HG03280 (cell line): ENCODE measurements at regions not wholly inside any gene's neighbourhood (a gene's known extent, or its start where the extent isn't known, plus 50 kb on each side); places are given as distances from the start of the nearest gene placed in this dataset.
A peak's percentile ranks its signal among the peaks of the same experiment; 100 is the strongest.

Source experiments
- ATAC-seq: cut with Tn5 transposase; IDR thresholded peaks from one replicate; pipeline ENCODE4 v1.9.1; 2021; ENCODE audit warnings: mild to moderate bottlenecking, moderate library complexity; ENCODE audit not compliant: unreplicated experiment

DNA sequence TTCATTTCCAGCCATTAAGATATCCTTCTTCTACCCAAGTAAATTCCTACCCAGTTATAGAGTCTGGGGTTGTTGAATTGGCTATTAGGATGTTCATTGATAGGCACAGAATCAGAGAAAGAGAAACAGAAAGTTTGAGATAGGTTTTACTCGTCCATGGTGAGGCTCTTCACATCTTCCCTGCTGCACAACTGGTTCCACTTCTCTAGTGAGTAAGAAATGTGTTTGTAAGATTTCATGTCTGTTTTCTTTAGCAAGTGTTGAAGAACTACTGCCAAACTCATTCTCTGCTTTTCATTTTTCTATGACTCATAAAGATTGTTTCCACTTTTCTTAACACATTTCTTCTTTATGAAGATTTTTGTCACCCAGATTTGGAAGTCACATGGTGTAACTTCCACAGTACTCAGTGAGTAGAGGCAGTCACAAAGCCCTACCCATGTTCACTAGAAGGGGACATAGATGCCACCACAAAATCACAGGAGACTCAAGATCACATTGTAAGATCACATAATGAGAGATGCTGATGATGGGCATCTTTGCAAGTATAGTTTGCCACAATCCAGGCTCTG lies 152.3 kb downstream of the SNX7 start:
- ATAC-seq: peak; percentile 38

DNA sequence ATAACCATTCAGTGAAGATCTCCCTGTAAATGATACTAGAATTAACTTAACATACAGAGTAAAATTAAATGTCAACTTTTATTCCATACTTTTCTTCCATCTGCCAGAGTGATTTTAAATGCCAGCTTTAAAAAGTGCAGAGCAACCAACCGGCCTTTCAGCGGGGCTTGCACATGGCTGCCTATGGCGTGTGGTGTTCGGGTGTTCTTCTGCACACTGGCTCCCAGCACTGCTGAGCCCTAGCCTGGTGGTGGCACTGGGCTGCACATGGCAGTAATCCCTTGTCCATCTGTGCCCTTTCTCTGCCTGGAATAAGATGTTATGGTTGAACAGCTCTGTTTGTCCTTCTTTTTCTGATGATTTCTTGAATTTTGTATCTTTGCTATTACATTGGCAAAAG lies 156.3 kb downstream of the SNX7 start:
- ATAC-seq: no peak

DNA sequence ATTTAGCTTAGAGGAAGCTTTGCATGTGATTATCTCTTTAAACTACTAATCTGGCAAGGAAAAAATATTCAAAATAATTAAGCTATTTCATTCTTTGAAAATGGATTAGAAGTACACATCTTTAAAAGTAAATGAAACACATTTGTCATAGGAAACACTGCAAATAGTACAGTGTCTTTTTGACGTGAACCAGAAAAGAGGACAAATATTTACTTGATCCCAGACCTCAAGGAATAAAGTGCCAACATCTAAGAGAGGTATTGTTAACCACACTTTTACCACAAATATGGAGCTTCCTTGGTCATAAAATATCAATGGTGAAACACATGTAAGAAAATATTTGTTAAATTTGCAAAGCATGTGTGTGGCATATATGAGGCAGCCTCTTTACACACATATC lies 159.9 kb downstream of the SNX7 start:
- no peak for ATAC-seq

DNA sequence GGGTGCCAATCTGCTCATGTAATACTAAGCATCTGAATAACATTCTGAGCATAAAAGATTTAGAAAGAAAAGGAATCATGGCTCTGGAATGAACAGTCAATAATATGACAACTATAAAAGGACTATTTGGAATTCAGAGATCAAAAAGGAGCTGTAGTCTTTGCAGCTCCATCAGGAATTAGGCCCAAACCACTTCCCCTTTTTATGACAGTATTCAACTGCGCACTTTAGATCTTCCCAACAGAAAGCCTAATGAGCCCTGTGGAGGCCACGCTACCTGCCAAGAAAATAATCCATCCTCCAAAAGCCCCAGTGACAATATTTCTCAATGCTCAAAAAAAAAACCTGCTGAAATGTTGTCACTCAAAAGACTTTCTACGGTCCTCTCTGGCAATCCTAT lies 163.2 kb downstream of the SNX7 start:
- ATAC-seq: no peak

DNA sequence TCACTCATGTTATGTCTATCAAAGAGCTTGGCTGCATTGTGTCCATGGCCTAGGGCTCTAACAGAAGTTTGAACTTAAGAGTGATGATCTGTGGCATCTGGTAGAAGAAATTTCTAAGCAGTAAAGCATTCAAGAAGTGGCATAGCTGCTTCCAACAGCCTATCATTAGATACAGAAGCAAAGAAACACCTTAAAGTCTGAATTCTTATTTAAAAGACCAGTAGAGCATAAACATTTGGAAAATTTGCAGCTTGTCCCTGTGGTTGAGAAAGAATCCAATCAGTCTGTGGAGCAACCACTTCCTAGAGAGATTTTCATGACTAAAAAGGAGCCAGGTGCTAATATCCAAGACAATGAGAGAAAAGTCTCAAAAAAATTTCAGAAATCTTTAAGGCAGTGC lies 165.5 kb downstream of the SNX7 start:
- no peak for ATAC-seq

DNA sequence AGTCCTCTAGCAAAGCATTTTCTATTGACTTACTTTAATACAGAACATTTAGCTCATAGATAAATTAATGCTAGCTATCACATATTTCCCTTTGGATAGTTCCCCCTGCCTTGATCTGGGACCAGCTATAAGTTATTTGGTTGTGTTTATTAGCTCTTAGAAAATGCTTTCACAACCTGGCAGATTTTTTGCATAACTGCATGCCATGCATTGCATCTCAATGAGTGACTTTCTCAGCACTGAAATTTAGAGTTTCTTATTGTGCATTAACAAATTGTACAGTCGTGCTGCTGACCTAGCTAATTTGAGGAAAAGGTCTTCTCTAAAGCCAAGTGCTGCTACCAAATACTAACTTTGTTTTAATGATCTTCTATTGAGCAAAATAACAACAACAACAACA lies 164.8 kb downstream of the PLPPR5 start:
- ATAC-seq: no peak
